ENCODE measurements at regions not wholly inside any gene's neighbourhood (a gene's known extent, or its start where the extent isn't known, plus 50 kb on each side); places are given as distances from the start of the nearest gene placed in this dataset.

DNA sequence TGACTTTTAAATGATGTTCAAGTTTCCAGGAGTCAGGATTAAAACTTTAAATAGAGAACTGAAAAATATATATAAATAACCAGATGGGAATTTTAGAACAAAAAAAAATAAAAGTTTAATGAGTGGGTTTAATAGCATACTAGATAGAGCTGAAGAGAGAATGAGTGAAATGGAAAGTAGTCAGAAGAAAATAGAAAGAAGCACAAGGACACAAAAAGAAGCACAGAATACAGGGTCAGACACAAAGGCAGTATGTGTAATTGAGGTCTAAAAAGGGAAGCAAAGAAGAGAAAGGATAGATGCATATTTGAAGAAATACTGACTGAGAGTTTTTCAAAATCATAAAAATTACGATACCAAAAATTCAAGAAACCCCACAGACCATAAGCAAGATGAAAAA is 159.8 kb upstream of the FERMT1 start:
- no peak for TF ChIP-seq POLR2AphosphoS5 (IDR thresholded peaks at IDR 0.05; ENCODE audit: low read depth)
- TF ChIP-seq, protein P1, sequence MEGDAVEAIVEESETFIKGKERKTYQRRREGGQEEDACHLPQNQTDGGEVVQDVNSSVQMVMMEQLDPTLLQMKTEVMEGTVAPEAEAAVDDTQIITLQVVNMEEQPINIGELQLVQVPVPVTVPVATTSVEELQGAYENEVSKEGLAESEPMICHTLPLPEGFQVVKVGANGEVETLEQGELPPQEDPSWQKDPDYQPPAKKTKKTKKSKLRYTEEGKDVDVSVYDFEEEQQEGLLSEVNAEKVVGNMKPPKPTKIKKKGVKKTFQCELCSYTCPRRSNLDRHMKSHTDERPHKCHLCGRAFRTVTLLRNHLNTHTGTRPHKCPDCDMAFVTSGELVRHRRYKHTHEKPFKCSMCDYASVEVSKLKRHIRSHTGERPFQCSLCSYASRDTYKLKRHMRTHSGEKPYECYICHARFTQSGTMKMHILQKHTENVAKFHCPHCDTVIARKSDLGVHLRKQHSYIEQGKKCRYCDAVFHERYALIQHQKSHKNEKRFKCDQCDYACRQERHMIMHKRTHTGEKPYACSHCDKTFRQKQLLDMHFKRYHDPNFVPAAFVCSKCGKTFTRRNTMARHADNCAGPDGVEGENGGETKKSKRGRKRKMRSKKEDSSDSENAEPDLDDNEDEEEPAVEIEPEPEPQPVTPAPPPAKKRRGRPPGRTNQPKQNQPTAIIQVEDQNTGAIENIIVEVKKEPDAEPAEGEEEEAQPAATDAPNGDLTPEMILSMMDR (IDR thresholded peaks at IDR 0.05; ENCODE audit: insufficient read depth, low read length), result no peak

All from HL-60 (cell line).